AG09309 (cell line): ENCODE measurements at regions not wholly inside any gene's neighbourhood (a gene's known extent, or its start where the extent isn't known, plus 50 kb on each side); places are given as distances from the start of the nearest gene placed in this dataset.

Source experiments
- DNase-seq: peaks from one replicate; pipeline ENCODE4 v3.0.0-alpha.2; 2010; ENCODE audit warnings: low read depth
- H3K4me3 ChIP-seq: 2 replicates; pipeline ENCODE4 v1.5.1; 2011; ENCODE audit warnings: mild to moderate bottlenecking, low read depth, low read length, moderate library complexity; ENCODE audit not compliant: control insufficient read depth
- TF ChIP-seq, protein P1 (sequence below): IDR thresholded peaks from 2 replicates; pipeline ENCODE4 v1.5.1; 2011; ENCODE audit warnings: mild to moderate bottlenecking, low read depth, low read length, inconsistent platforms; ENCODE audit not compliant: insufficient read depth, control insufficient read depth; ENCODE audit errors: missing control alignments

DNA sequence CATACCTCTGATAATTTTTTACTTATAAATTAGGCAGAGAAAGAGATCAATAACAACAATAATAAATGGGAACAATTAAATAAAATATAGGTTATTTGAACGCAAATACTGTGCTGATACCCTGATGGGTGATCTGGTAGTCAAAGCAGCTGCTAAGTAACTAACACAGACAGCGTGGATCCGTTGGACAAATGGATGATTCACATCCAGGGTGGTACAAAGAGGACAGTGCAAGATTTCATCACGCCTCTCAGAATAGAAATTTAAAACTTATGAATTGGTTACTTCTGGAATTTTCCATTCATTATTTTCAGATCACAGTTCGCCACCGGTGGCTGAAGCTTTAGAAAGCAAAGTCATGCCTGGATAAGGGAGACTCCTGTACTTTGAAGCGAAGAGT lies 1066.0 kb upstream of the ADGRL3 start:
- TF ChIP-seq, protein P1, sequence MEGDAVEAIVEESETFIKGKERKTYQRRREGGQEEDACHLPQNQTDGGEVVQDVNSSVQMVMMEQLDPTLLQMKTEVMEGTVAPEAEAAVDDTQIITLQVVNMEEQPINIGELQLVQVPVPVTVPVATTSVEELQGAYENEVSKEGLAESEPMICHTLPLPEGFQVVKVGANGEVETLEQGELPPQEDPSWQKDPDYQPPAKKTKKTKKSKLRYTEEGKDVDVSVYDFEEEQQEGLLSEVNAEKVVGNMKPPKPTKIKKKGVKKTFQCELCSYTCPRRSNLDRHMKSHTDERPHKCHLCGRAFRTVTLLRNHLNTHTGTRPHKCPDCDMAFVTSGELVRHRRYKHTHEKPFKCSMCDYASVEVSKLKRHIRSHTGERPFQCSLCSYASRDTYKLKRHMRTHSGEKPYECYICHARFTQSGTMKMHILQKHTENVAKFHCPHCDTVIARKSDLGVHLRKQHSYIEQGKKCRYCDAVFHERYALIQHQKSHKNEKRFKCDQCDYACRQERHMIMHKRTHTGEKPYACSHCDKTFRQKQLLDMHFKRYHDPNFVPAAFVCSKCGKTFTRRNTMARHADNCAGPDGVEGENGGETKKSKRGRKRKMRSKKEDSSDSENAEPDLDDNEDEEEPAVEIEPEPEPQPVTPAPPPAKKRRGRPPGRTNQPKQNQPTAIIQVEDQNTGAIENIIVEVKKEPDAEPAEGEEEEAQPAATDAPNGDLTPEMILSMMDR = no peak
- DNase-seq = no peak
- no peak overlapping the region for H3K4me3 ChIP-seq

DNA sequence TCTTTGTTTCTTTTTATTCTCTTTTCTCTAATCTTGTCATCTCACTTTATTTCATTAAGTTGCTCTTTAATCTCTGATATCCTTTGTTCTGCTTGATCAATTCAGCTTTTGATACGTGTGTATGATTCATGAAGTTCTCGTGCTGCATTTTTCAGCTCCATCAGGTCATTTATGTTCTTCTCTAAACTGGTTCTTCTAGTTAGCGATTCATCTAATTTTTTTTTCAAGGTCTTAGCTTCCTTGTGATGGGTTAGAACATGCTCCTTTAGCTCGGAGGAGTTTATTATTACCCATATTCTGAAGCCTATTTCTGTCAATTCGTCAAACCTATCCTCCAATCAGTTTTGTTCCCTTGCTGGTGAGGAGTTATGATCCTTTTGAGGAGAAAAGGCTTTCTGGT lies 1045.0 kb upstream of the ADGRL3 start:
- TF ChIP-seq, protein P1 = no peak
- DNase-seq = no peak

DNA sequence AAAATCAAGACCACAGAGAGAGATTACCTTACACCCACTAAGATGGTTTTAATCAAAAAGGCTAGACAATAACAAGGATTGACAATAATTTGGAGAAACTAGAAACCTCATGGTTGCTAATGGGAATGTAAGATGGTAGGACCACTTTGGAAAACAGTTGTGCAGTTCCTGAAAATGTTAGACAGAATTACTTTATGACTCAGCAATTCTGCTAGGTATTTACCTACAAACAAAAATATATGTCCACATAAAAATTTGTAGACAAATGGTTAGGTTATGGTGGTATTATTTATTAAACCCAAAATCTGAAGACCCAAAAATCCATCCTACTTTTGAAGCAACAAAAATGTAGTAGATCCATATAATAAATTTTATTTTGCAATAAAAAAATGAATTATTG lies 1027.0 kb upstream of the ADGRL3 start:
- TF ChIP-seq, protein P1 = no peak
- no peak overlapping the region for H3K4me3 ChIP-seq
- no peak for DNase-seq

More for the DNA sequence above, 1045.0 kb upstream of the ADGRL3 start:
- H3K4me3 ChIP-seq = no peak overlapping the region

DNA sequence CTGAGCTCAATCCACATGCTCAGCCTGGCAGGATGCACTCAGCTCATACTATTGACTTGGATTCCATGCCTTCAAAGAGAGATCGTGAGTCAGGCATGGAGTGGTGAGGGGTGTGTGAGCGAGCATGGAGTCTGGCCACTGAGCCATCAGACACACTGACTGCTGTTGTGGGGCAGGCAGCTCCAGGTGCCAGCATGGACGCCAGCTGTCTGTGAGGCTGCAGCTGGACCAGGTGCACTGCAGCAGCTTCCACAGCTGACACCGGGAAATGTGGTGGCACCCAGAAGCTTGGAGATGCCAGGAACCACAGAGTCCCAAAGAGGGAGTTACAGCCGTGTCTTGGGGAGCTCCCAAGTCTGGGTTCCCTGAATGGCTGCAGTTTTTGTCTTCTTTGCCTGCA lies 1026.4 kb upstream of the ADGRL3 start:
- TF ChIP-seq, protein P1 = no peak
- no peak for DNase-seq
- H3K4me3 ChIP-seq = no peak overlapping the region

DNA sequence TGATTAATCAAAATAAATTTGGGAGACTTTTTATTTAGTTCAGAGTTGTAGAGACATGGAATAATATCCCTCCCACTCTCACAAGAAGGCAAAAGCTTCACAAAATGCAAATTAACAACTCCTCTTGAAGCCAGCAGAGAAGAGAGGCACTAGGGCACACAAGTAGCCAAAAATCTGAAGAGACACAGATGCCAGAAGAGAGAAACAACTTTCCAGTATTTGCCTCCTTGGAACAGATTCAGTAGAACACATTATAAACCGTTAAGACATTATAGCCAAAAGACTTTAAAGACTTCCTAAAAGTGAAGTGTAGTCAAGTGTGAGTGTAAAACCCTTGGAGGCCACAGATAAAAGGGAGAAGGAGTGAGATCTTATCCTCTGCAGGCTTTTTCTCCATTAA lies 1024.9 kb upstream of the ADGRL3 start:
- TF ChIP-seq, protein P1 = no peak
- DNase-seq = no peak
- no peak overlapping the region for H3K4me3 ChIP-seq

DNA sequence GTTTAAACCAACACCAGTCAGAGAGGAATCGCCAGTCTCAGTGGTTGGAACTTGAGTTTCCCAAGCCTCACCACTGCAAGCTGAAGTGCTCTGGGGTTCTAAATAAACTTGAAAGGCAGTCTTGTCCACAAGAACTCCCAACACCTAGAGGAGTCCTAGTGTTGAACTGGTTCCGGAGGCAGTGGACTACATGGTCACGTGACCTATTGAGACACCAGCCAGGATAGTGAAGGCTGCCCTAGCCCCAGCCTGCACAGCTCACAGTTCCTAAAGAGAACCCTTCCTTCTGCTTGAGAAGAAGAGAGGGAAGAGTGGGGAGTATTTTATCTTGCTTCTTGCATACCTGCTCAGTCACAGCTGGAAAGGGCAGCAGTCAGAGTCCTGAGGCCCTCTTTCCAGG lies 1012.7 kb upstream of the ADGRL3 start:
- TF ChIP-seq, protein P1 = no peak
- DNase-seq = no peak
- H3K4me3 ChIP-seq = no peak overlapping the region

DNA sequence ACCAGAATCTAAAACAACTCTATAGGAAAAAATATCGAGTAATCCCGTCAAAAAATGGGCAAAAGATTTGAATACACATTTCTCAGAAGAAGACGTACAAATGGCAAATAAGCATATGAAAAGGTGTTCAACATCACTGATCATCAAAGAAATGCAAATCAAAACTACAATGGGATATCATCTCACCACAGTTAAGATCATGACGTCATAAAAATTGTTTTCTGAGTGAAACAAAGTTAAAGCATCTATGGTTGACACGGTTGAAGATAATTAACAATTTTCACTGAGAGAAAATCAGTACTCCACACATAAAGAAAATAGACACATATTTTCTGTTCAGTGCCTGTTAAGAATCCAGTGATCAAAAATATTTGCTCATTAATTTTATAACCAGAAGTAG lies 1010.8 kb upstream of the ADGRL3 start:
- TF ChIP-seq, protein P1 = no peak
- no peak overlapping the region for H3K4me3 ChIP-seq
- DNase-seq = no peak
